PC-9 (cell line): ENCODE measurements at regions not wholly inside any gene's neighbourhood (a gene's known extent, or its start where the extent isn't known, plus 50 kb on each side); places are given as distances from the start of the nearest gene placed in this dataset.

ENCODE experiments used
- BruUV-seq: library from RNA; stranded (reverse); fragments of 400-500 nt; replicated peaks from 2 replicates; lab custom pipeline; 2021; lab: Mats Ljungman, UMichigan
- CTCF ChIA-PET: fragments of 300-600 bp; sonication (Branson Sonifier 250); formaldehyde crosslinking; loops from one replicate; lab custom pipeline; 2022; ENCODE audit warnings: antibody characterized with exemption; lab: Charles Lee
- POLR2A ChIA-PET: fragments of 300-600 bp; sonication (Branson Sonifier 250); formaldehyde crosslinking; loops from one replicate; lab custom pipeline; 2022; ENCODE audit warnings: antibody characterized with exemption; ENCODE audit not compliant: unreplicated experiment; lab: Charles Lee
- DNase-seq, 2 experiments: peaks; one replicate each; pipeline versions ENCODE4 v3.0.0 to v3.0.0-alpha.2; 2015 to 2022; ENCODE audit warnings: mixed read lengths in 1 of 2
- H2AFZ ChIP-seq: fragments of 200-600 bp; sonication (generic); 2 replicates; pipeline ENCODE4 v1.8.1; 2017; ENCODE audit warnings: antibody characterized with exemption
- H3F3A ChIP-seq: fragments of 200-600 bp; sonication (generic); 2 replicates; pipeline ENCODE4 v1.8.1; 2017; ENCODE audit warnings: antibody characterized with exemption, mild to moderate bottlenecking, low read depth; ENCODE audit not compliant: insufficient read depth
- H3K27ac ChIP-seq: fragments of 200-600 bp; sonication (generic); 2 replicates; pipeline ENCODE4 v1.6.1; 2016; ENCODE audit warnings: mixed run types
- H3K27me3 ChIP-seq: fragments of 200-600 bp; sonication (generic); 2 replicates; pipeline ENCODE4 v1.6.1; 2016; ENCODE audit warnings: low read depth, mixed run types; ENCODE audit not compliant: insufficient read depth
- H3K36me3 ChIP-seq: fragments of 200-600 bp; sonication (generic); 2 replicates; pipeline ENCODE4 v1.6.1; 2016; ENCODE audit warnings: low read depth, mixed run types
- H3K4me1 ChIP-seq: fragments of 200-600 bp; sonication (generic); replicated peaks from 2 replicates; pipeline ENCODE4 v1.6.1; 2016; ENCODE audit warnings: mixed run types; ENCODE audit not compliant: insufficient read depth
- H3K4me2 ChIP-seq: fragments of 200-600 bp; sonication (generic); 2 replicates; pipeline ENCODE4 v1.6.1; 2017; ENCODE audit warnings: mixed run types
- H3K4me3 ChIP-seq: fragments of 200-600 bp; sonication (generic); 2 replicates; pipeline ENCODE4 v1.6.1; 2016; ENCODE audit warnings: mixed run types
- H3K79me2 ChIP-seq: fragments of 200-600 bp; sonication (generic); 2 replicates; pipeline ENCODE4 v1.6.1; 2017; ENCODE audit warnings: low read depth, mixed run types
- H3K9me2 ChIP-seq: fragments of 200-600 bp; sonication (generic); 2 replicates; pipeline ENCODE4 v1.8.1; 2017; ENCODE audit warnings: mild to moderate bottlenecking; ENCODE audit not compliant: insufficient read depth
- H3K9me3 ChIP-seq: fragments of 200-600 bp; sonication (generic); 2 replicates; pipeline ENCODE4 v1.8.1; 2016; ENCODE audit warnings: low read depth; ENCODE audit not compliant: insufficient read depth
- H4K20me1 ChIP-seq: fragments of 200-600 bp; sonication (generic); 2 replicates; pipeline ENCODE4 v1.8.1; 2017; ENCODE audit not compliant: insufficient read depth
- EZH2 ChIP-seq: fragments of 200-600 bp; sonication (generic); IDR thresholded peaks from 2 replicates; pipeline ENCODE4 v1.8.0; 2017; ENCODE audit warnings: antibody characterized with exemption, low read depth
- intact Hi-C: fragments of 100-400 bp; cut with micrococcal nuclease; formaldehyde crosslinking; loops from one replicate; pipeline ENCODE4 v1.10.0; 2022; ENCODE audit not compliant: unreplicated experiment
- TF ChIP-seq, protein P1 (sequence below): fragments of 200-600 bp; sonication (generic); conservative IDR thresholded peaks from 2 replicates; pipeline ENCODE4 v1.6.1; 2017; ENCODE audit warnings: mixed run types, antibody characterized with exemption, mild to moderate bottlenecking, moderate library complexity

GRCh38 chr11:19435306-19435989 is 194.7 kb upstream of the E2F8 start:
- no peak overlapping the region for H2AFZ ChIP-seq
- no peak for TF ChIP-seq EZH2
- intact Hi-C loops = no loop called here
- ChIA-PET CTCF (no interaction called here), POLR2A (no interaction called here)
- H4K20me1 ChIP-seq = no peaks in the 10 kb centered on the region
- H3K4me3 ChIP-seq = no peak overlapping the region
- H3K36me3 ChIP-seq = no peaks in the 10 kb centered on the region
- H3K9me2 ChIP-seq = no peaks in the 10 kb centered on the region
- H3K79me2 ChIP-seq = no peaks in the 10 kb centered on the region
- no peak overlapping the region for H3K4me2 ChIP-seq
- no peaks in the 10 kb centered on the region; the same call in 1 of the 2 replicates for H3K9me3 ChIP-seq
- H3K27me3 ChIP-seq = no peaks in the 10 kb centered on the region
- H3K4me1 ChIP-seq = peaks cover 56% of the 10 kb centered on the region
- H3K27ac ChIP-seq = no peak overlapping the region
- DNase-seq = no peak
- no TSS peak for BruUV-seq
- peaks cover 17% of the 10 kb centered on the region for H3F3A ChIP-seq

- CTCF ChIA-PET = interaction anchor here (0.8 kb wide), 1 partner anchor 89 kb away, joined by 3 read pairs; no protein-coding TSS in a partner anchor
- H2AFZ ChIP-seq = no peak overlapping the region
- H3K79me2 ChIP-seq = no peaks in the 10 kb centered on the region
- H3K27ac ChIP-seq = no peak overlapping the region
- H3K4me3 ChIP-seq = no peak overlapping the region
- no peaks in the 10 kb centered on the region for H3K9me2 ChIP-seq
- H3K27me3 ChIP-seq = no peaks in the 10 kb centered on the region
- no peaks in the 10 kb centered on the region; the same call in 1 of the 2 replicates for H3K9me3 ChIP-seq
- TF ChIP-seq, protein P1, sequence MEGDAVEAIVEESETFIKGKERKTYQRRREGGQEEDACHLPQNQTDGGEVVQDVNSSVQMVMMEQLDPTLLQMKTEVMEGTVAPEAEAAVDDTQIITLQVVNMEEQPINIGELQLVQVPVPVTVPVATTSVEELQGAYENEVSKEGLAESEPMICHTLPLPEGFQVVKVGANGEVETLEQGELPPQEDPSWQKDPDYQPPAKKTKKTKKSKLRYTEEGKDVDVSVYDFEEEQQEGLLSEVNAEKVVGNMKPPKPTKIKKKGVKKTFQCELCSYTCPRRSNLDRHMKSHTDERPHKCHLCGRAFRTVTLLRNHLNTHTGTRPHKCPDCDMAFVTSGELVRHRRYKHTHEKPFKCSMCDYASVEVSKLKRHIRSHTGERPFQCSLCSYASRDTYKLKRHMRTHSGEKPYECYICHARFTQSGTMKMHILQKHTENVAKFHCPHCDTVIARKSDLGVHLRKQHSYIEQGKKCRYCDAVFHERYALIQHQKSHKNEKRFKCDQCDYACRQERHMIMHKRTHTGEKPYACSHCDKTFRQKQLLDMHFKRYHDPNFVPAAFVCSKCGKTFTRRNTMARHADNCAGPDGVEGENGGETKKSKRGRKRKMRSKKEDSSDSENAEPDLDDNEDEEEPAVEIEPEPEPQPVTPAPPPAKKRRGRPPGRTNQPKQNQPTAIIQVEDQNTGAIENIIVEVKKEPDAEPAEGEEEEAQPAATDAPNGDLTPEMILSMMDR = no peak
- no peak for TF ChIP-seq EZH2
- DNase-seq = no peak
- BruUV-seq = no TSS peak
- no peaks in the 10 kb centered on the region for H4K20me1 ChIP-seq
- no peaks in the 10 kb centered on the region for H3K36me3 ChIP-seq
- H3K4me1 ChIP-seq = peaks cover 55% of the 10 kb centered on the region
- intact Hi-C loops = no loop called here
- peaks cover 21% of the 10 kb centered on the region for H3F3A ChIP-seq
- POLR2A ChIA-PET = interaction anchor here (0.6 kb wide), 1 partner anchor 234 kb away, joined by 10 read pairs; no protein-coding TSS in a partner anchor
- H3K4me2 ChIP-seq = no peak overlapping the region
Observed at GRCh38 chr11:19433791-19434190, 193.0 kb upstream of the E2F8 start.

DNA sequence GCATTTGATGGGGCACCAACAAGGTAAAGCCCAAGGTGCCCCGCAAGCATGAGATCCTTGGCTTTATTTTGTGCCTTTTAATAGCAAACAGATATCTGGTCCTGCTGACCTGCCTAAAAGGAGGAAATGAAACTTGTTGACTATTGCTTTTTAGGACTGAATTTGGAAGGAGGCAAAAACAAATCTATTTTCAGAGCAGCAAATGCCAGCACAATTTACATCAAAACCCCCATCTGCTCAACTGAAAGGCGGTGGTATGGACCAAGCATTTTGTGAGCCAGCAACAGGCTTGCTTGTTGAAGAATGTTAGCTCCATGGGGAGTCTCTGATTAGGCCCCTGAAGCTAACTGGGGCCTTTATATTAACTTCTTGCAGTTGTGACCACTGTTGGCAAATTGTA is 192.6 kb upstream of the E2F8 start:
- Histone ChIP-seq H3K27ac (no peak overlapping the region), H3K79me2 (no peaks in the 10 kb centered on the region), H2AFZ (no peak overlapping the region), H3K9me2 (no peaks in the 10 kb centered on the region), H3K36me3 (no peaks in the 10 kb centered on the region), H3K9me3 (no peaks in the 10 kb centered on the region; the same call in 1 of the 2 replicates), H3K4me1 (peaks cover 55% of the 10 kb centered on the region), H3K27me3 (no peaks in the 10 kb centered on the region), H4K20me1 (no peaks in the 10 kb centered on the region), H3K4me2 (no peak overlapping the region), H3F3A (peaks cover 23% of the 10 kb centered on the region), H3K4me3 (no peak overlapping the region)
- no TSS peak for BruUV-seq
- TF ChIP-seq, protein P1 = no peak
- TF ChIP-seq EZH2 = no peak
- POLR2A ChIA-PET = interaction anchor here (0.6 kb wide), 1 partner anchor 233 kb away, joined by 10 read pairs; no protein-coding TSS in a partner anchor
- intact Hi-C loops = no loop called here
- CTCF ChIA-PET = interaction anchor here (0.6 kb wide), 1 partner anchor 59 kb away, joined by 7 read pairs; no protein-coding TSS in a partner anchor
- DNase-seq = no peak
